ENCODE measurements at regions not wholly inside any gene's neighbourhood (a gene's known extent, or its start where the extent isn't known, plus 50 kb on each side); places are given as distances from the start of the nearest gene placed in this dataset.

- Histone ChIP-seq H3K4me3 (ENCODE audit: extremely low read depth, insufficient read depth, low read length, poor library complexity, severe bottlenecking) (no peak overlapping the region), H3K9me3 (ENCODE audit: control insufficient read depth, low read length) (no peaks in the 10 kb centered on the region)
Observed at GRCh38 chr9:73805853-73806458, 654.3 kb downstream of the ANXA1 start.

GRCh38 chr9:73806876-73807275, 655.2 kb downstream of the ANXA1 start:
- Histone ChIP-seq H3K4me1 (ENCODE audit: control insufficient read depth, insufficient read depth, low read length, poor library complexity, severe bottlenecking) (peaks cover 8% of the 10 kb centered on the region), H3K9me3 (ENCODE audit: control insufficient read depth, low read length) (no peaks in the 10 kb centered on the region), H3K4me3 (ENCODE audit: extremely low read depth, insufficient read depth, low read length, poor library complexity, severe bottlenecking) (no peak overlapping the region), H3K36me3 (ENCODE audit: control insufficient read depth, insufficient read depth, low read length) (no peaks in the 10 kb centered on the region), H3K27ac (ENCODE audit: low read depth, low read length, severe bottlenecking) (peak overlapping the region; percentile 18)
- WGBS, 2 experiments (ENCODE audit: insufficient coverage in 2 of 2), result 80% methylated on average over 1 to 2 of the region's 2 CpGs

More at GRCh38 chr9:73805853-73806458, 654.3 kb downstream of the ANXA1 start:
- Histone ChIP-seq H3K4me1 (ENCODE audit: control insufficient read depth, insufficient read depth, low read length, poor library complexity, severe bottlenecking) (peaks cover 8% of the 10 kb centered on the region), H3K27ac (ENCODE audit: low read depth, low read length, severe bottlenecking) (no peak overlapping the region), H3K36me3 (ENCODE audit: control insufficient read depth, insufficient read depth, low read length) (no peaks in the 10 kb centered on the region)
- no CpG with 5 or more reads among the region's 1 CpG for WGBS, 2 experiments (ENCODE audit: insufficient coverage in 2 of 2)

- no peak overlapping the region for H3K4me3 ChIP-seq (ENCODE audit: extremely low read depth, insufficient read depth, low read length, poor library complexity, severe bottlenecking)
- H3K36me3 ChIP-seq (ENCODE audit: control insufficient read depth, insufficient read depth, low read length), result no peaks in the 10 kb centered on the region
- no peak overlapping the region for H3K27ac ChIP-seq (ENCODE audit: low read depth, low read length, severe bottlenecking)
- no peaks in the 10 kb centered on the region for H3K9me3 ChIP-seq (ENCODE audit: control insufficient read depth, low read length)
- 91 to 100% methylated on average over 1 of the region's 1 CpG for WGBS, 2 experiments (ENCODE audit: insufficient coverage in 2 of 2)
- H3K4me1 ChIP-seq (ENCODE audit: control insufficient read depth, insufficient read depth, low read length, poor library complexity, severe bottlenecking), result peaks cover 8% of the 10 kb centered on the region
Observed at GRCh38 chr9:73807952-73808351, 656.3 kb downstream of the ANXA1 start.

GRCh38 chr9:73810585-73811215, 659.0 kb downstream of the ANXA1 start:
- no peak overlapping the region for H3K4me3 ChIP-seq (ENCODE audit: extremely low read depth, insufficient read depth, low read length, poor library complexity, severe bottlenecking)
- H3K9me3 ChIP-seq (ENCODE audit: control insufficient read depth, low read length), result no peaks in the 10 kb centered on the region
- no peak overlapping the region for H3K27ac ChIP-seq (ENCODE audit: low read depth, low read length, severe bottlenecking)

GRCh38 chr9:73813546-73813945, 661.9 kb downstream of the ANXA1 start:
- H3K27ac ChIP-seq (ENCODE audit: low read depth, low read length, severe bottlenecking), result no peak overlapping the region
- no CpG with 5 or more reads among the region's 2 CpGs for WGBS, 2 experiments (ENCODE audit: insufficient coverage in 2 of 2)
- H3K9me3 ChIP-seq (ENCODE audit: control insufficient read depth, low read length), result no peaks in the 10 kb centered on the region
- H3K4me1 ChIP-seq (ENCODE audit: control insufficient read depth, insufficient read depth, low read length, poor library complexity, severe bottlenecking), result no peaks in the 10 kb centered on the region
- H3K4me3 ChIP-seq (ENCODE audit: extremely low read depth, insufficient read depth, low read length, poor library complexity, severe bottlenecking), result no peak overlapping the region
- H3K36me3 ChIP-seq (ENCODE audit: control insufficient read depth, insufficient read depth, low read length), result no peaks in the 10 kb centered on the region

More at GRCh38 chr9:73810585-73811215, 659.0 kb downstream of the ANXA1 start:
- H3K4me1 ChIP-seq (ENCODE audit: control insufficient read depth, insufficient read depth, low read length, poor library complexity, severe bottlenecking), result peaks cover 6% of the 10 kb centered on the region
- 93 to 100% methylated on average over 1 to 2 of the region's 3 CpGs for WGBS, 2 experiments (ENCODE audit: insufficient coverage in 2 of 2)
- no peaks in the 10 kb centered on the region for H3K36me3 ChIP-seq (ENCODE audit: control insufficient read depth, insufficient read depth, low read length)

- Histone ChIP-seq H3K27ac (ENCODE audit: low read depth, low read length, severe bottlenecking) (no peak overlapping the region), H3K9me3 (ENCODE audit: control insufficient read depth, low read length) (no peaks in the 10 kb centered on the region), H3K36me3 (ENCODE audit: control insufficient read depth, insufficient read depth, low read length) (no peaks in the 10 kb centered on the region), H3K4me1 (ENCODE audit: control insufficient read depth, insufficient read depth, low read length, poor library complexity, severe bottlenecking) (no peaks in the 10 kb centered on the region), H3K4me3 (ENCODE audit: extremely low read depth, insufficient read depth, low read length, poor library complexity, severe bottlenecking) (no peak overlapping the region)
- WGBS, 2 experiments (ENCODE audit: insufficient coverage in 2 of 2), result 78 to 84% methylated on average over 5 to 10 of the region's 12 CpGs
Observed at GRCh38 chr9:73816905-73817304, 665.2 kb downstream of the ANXA1 start.

GRCh38 chr9:73824671-73825070, 672.5 kb upstream of the RORB start:
- Histone ChIP-seq H3K4me1 (ENCODE audit: control insufficient read depth, insufficient read depth, low read length, poor library complexity, severe bottlenecking) (no peaks in the 10 kb centered on the region), H3K9me3 (ENCODE audit: control insufficient read depth, low read length) (no peaks in the 10 kb centered on the region), H3K36me3 (ENCODE audit: control insufficient read depth, insufficient read depth, low read length) (no peaks in the 10 kb centered on the region), H3K27ac (ENCODE audit: low read depth, low read length, severe bottlenecking) (peak overlapping the region; percentile 24), H3K4me3 (ENCODE audit: extremely low read depth, insufficient read depth, low read length, poor library complexity, severe bottlenecking) (no peak overlapping the region)
- no CpG with 5 or more reads among the region's 1 CpG for WGBS, 2 experiments (ENCODE audit: insufficient coverage in 2 of 2)

- Histone ChIP-seq H3K4me1 (ENCODE audit: control insufficient read depth, insufficient read depth, low read length, poor library complexity, severe bottlenecking) (no peaks in the 10 kb centered on the region), H3K4me3 (ENCODE audit: extremely low read depth, insufficient read depth, low read length, poor library complexity, severe bottlenecking) (no peak overlapping the region), H3K9me3 (ENCODE audit: control insufficient read depth, low read length) (no peaks in the 10 kb centered on the region), H3K27ac (ENCODE audit: low read depth, low read length, severe bottlenecking) (no peak overlapping the region), H3K36me3 (ENCODE audit: control insufficient read depth, insufficient read depth, low read length) (no peaks in the 10 kb centered on the region)
Observed at GRCh38 chr9:73838871-73839270, 658.3 kb upstream of the RORB start.

GRCh38 chr9:73839471-73839870, 657.7 kb upstream of the RORB start:
- 90% methylated on average over 2 of the region's 2 CpGs; no CpG with 5 or more reads in 1 of the 2 experiments for WGBS, 2 experiments (ENCODE audit: insufficient coverage in 2 of 2)
- Histone ChIP-seq H3K36me3 (ENCODE audit: control insufficient read depth, insufficient read depth, low read length) (no peaks in the 10 kb centered on the region), H3K9me3 (ENCODE audit: control insufficient read depth, low read length) (no peaks in the 10 kb centered on the region), H3K4me1 (ENCODE audit: control insufficient read depth, insufficient read depth, low read length, poor library complexity, severe bottlenecking) (no peaks in the 10 kb centered on the region), H3K4me3 (ENCODE audit: extremely low read depth, insufficient read depth, low read length, poor library complexity, severe bottlenecking) (no peak overlapping the region), H3K27ac (ENCODE audit: low read depth, low read length, severe bottlenecking) (no peak overlapping the region)

GRCh38 chr9:73841018-73841417, 656.1 kb upstream of the RORB start:
- Histone ChIP-seq H3K9me3 (ENCODE audit: control insufficient read depth, low read length) (no peaks in the 10 kb centered on the region), H3K36me3 (ENCODE audit: control insufficient read depth, insufficient read depth, low read length) (no peaks in the 10 kb centered on the region), H3K27ac (ENCODE audit: low read depth, low read length, severe bottlenecking) (no peak overlapping the region), H3K4me1 (ENCODE audit: control insufficient read depth, insufficient read depth, low read length, poor library complexity, severe bottlenecking) (no peaks in the 10 kb centered on the region), H3K4me3 (ENCODE audit: extremely low read depth, insufficient read depth, low read length, poor library complexity, severe bottlenecking) (no peak overlapping the region)
- WGBS, 2 experiments (ENCODE audit: insufficient coverage in 2 of 2), result 50 to 90% methylated on average over 1 to 3 of the region's 4 CpGs

- Histone ChIP-seq H3K36me3 (ENCODE audit: control insufficient read depth, insufficient read depth, low read length) (no peaks in the 10 kb centered on the region), H3K9me3 (ENCODE audit: control insufficient read depth, low read length) (no peaks in the 10 kb centered on the region), H3K4me3 (ENCODE audit: extremely low read depth, insufficient read depth, low read length, poor library complexity, severe bottlenecking) (no peak overlapping the region), H3K27ac (ENCODE audit: low read depth, low read length, severe bottlenecking) (no peak overlapping the region), H3K4me1 (ENCODE audit: control insufficient read depth, insufficient read depth, low read length, poor library complexity, severe bottlenecking) (peaks cover 5% of the 10 kb centered on the region)
- 80 to 100% methylated on average over 1 of the region's 4 CpGs for WGBS, 2 experiments (ENCODE audit: insufficient coverage in 2 of 2)
Observed at GRCh38 chr9:73844135-73844534, 653.0 kb upstream of the RORB start.
